T-helper 9 cell (primary cell): ENCODE measurements at regions not wholly inside any gene's neighbourhood (a gene's known extent, or its start where the extent isn't known, plus 50 kb on each side); places are given as distances from the start of the nearest gene placed in this dataset.
"Not testable (repeated sequence)": the region's sequence is repeated elsewhere in the genome, so short reads cannot be mapped to it uniquely, and the experiment has no call there.

Experiments
- DNase-seq: peaks from one replicate; pipeline ENCODE4 v3.0.0-alpha.2; 2020

DNA sequence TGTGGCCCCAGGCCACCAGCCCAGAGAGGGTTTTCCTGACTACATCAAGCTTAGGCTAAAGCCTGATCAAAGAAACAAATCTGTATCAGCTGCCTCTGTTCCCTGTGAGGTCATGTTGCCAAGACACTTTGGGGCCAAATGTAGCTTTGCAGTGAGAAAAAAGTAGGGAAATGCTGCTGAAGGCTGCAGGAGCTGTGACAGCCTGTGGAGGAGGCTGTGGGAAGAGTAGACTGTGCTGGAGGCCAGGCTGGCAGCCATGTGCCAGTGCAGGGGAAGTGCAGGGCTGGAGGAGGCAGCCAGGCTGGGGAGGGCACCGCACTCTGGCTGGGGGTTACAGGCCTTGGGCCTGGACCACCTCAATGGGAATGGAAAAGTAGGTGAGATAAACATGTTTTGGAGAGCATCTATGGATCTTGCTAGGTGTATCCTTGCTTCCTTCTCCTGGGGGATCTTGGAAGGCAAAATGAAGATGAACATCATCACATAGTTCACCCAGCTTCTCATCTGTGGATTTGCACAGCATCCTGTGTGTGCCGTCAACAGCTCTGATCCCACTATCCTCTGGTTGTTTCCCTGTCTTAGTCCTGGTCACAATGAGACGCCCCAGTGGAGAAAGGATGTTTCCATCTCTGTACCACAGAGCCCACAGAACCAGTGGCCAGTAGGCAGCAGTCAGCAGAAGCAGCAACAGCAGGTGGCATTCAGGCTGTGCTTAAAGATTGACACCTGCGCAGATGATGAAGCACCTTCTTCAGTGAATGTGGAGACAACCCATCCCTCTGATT, 103.8 kb upstream of the COPS8 start:
- no peak for DNase-seq

DNA sequence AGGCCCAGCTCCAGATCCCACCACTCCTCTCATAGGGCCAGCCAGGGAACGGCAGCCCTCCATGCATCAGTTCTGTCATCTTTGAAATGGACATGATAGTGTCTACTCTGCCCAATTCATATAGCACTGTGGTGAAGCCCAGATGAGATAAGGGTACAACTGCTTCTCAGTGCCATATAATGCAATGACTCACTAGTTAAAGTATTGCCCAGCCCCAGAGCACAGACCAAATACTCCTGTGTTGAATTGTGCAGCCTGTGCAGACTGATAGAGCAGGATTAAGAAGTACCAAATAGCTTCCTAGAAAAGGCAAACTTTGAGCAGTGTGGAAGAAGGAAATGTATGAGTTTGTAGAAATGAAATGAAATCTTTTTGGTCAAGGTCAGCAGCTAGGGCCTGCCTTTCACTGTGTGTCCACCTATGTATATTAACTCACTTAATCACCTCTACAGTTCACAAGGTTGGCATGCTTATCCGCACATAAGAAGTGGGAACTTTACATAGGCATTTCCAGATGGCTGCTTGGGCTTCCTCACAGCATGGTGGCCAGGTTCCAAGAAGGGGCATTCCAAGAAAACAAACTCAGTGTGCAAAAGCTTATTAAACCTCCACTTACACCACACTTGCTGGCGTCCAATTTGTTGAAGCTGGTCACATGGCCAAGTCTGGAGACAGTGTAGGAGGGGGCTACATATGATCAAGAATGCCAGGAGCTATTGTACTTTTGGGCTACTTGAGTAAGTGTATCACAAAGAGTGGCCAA, 102.8 kb upstream of the COPS8 start:
- DNase-seq, result no peak

DNA sequence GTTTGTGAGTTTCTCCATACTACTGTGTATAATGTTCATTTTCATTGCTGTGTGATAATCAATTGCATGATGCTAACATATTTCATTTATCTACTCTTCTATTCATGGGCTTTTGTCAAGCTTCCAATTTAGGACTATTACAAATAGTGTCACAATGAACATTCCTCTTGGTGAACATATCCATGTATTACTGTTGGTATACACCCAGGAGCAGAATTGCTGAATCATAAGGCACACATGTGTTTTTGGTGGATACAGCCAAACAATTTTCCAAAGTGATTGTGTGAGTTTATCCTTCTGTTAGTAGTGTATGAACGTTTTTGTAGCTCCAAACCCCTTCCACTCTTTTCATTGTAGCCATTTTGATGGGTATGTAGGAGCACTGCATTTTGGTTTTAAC, 101.6 kb upstream of the COPS8 start:
- DNase-seq, result no peak

DNA sequence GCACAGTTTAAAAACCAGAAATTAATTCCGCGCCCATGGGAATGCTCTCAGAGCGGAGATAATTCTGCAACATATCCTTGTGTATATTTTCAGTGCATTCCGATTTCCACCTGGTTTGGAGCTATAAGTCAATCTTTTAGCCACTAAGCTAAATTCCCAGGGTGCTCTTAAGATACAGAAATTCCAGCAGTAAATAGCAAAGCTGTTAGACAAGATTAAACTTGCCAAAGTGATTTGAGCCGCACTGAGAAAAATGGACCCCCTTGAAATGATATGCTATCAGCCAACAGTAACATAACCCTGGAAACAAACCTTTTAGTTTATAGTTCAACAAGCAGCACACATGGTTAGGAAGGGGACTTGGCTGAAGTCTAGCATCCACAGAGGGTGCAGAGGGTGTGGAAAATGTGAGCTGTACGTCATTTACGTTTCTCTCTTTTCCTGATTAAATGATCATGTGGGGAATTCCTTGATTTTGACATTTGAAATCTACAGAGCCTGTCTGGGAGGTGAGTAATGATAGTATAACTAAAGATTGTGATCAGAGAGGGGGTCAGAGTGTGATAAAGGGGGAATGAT, 99.8 kb upstream of the COPS8 start:
- no peak for DNase-seq

DNA sequence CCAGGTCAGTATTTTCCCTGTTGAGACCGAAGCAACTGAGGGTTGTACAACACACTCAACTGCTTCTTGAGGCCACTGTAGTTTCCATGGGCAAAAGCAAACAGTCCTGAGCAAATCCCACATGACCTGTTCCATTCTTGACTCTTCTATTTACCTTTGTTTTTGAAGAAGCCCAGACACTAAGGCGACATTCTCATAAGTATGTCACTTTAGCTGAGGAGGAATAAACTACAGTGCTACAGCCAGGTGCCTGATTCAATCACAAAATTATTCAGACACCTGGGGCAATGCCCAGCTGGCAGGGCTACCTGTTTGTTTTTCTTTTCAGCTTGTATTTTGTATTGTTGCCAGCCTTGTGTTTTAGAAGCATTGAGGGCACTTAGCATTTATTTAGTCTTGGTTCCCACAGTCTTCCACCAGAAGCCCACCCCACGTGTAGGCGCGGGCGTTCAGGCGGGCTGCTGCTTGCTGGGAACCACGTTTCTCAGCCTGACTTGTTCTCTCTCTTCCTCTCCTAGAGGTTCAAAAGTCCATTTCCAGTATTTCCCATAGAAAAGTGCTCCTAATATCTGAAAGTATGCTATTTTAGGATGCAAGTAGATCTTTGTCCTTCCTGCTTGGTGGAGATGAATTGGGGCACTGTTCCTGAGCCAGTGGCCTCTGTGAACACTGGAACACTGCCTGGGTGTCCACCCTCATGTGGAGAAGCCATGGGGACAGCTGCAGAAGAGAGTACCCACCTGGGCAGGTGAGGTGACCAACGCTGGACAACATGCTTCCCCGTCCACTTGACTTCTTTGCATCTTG, 99.0 kb upstream of the COPS8 start:
- DNase-seq, result no peak

DNA sequence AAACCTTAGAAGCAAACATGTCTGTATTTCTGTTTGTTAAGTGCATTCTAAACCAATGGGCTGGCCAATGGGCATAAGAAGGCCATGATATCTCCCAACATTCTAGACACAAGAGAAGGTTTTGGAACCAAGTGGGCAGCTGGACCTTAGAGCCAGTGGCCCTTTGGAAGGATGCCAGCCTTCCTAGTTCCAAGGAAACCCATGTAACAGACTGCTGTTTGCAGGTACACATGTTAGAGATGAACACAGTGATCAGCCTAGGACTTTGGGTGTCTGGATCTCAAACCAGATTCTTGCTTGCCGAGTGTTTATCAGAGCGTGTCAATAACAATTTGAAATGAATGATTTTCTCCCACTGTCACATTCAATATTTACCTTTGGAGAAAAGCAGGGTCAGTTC, 97.5 kb upstream of the COPS8 start:
- DNase-seq, result no peak

DNA sequence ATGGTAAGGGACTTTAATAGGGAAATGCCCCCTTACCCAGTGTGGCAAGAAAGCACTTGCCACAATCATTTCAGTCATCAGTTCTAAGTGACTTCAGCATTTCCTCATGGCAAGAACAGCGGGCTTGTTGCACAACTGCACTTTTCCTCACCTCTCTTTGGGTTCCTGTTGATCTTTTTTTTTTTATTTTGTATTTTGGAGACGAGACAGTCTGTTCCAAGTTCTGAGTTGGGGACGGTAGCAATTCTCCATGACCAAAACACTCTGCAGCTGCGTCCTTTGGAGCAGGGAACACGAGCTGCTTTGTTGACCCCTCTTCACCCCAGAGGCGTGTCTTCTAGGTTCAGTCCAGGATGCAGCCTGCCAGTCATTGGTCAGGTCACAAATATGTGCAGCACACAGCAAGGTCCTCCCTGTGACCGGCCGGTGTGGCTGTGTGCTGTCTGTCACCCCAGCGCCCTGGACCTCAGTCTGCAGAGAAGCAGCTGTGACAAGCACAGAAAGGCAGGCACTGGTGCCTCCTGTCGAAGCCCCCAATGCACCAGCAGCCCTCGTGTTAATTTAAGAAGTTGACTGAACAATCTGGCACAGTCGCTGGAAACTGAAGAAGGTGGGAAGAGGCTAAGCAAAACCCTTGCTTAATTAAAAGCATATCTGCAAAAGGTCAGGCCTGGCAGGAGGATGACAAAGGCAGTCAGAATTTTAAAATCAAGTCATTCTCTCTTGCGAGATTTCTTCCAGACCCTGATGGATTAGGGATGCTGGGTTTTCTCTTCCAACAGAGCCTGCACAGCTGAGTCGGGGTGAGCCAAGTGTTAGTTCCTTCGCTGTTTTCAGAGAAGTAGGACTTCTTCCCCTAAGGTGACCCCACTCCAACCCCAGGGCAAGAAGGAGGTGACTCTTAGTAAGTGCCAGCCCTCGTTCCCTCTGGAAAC, 96.7 kb upstream of the COPS8 start:
- no peak for DNase-seq

DNA sequence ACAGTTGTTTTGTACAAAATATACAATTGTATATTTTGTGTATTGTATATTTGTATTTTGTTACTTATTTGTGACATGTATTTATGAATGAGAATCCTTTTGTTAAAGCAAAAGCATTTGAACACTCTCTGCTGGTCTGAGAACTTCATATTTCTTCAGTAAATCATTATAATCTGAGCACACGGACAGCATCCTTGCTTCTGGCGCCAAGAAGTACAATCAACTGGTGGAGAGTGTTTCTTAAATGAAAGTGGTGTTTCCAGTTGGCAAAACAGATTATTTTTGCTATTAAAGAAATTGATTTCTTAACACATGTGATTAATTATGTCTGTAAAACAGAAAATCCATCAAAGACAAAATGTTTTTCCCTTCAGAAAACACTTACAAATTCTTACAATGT, 95.1 kb upstream of the COPS8 start:
- no peak for DNase-seq

DNA sequence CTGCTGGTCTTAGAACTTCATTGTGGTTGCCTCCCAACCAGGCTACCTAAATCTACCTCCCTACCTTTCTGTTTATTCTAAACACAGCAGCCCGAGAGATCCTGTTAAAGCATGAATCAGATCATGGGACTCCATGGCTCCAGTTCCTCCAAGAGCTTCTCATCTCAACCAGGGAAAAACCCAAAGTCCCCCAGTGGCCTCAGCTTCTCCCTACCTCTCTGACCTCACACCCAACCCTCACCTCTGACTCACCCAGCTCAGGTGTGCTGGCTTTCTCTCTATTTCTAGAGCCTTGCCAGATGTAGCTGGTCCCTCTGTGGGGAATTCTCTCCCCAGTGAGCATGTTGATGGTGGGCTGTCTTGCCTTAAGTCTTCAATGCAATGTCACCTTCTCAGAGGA, 93.8 kb upstream of the COPS8 start:
- DNase-seq, result no peak

DNA sequence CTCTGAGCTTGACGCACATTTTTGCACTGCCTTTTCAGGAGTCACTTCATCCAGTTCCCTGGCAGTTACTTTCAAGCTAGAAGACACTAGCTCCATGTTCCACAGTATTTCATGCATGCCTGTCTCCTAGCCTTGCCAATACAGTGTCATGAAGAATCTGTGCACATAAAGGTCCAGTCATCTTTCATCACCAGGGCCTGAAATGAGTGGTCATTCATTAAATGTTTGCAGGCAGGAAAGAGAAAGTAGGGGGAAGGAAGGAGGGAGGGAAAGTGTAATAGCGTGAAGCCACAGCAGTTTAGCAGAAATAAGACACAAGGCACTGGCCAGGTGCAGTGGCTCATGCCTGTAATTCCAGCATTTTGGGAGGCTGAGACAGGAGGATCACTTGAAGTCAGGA, 92.4 kb upstream of the COPS8 start:
- no peak for DNase-seq

DNA sequence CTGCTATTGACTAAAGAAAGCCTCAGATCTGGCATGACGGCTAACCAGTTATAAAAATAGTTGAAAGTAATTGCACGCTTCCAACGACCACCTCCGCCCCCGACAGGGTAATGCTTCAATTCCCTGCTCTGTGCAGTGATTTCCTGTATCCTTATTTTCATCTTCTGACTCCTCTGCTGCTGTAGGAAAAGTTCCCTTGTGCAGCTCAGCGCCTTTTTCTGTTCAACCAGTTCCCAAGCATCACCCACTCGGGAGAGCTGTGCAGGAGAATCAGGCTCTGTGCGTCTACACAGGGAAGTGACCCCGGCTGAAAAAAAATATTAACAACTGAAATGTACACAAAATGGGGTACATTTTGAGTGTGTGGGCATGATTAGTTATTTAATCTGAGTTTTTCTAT, 91.3 kb upstream of the COPS8 start:
- DNase-seq, result no peak

DNA sequence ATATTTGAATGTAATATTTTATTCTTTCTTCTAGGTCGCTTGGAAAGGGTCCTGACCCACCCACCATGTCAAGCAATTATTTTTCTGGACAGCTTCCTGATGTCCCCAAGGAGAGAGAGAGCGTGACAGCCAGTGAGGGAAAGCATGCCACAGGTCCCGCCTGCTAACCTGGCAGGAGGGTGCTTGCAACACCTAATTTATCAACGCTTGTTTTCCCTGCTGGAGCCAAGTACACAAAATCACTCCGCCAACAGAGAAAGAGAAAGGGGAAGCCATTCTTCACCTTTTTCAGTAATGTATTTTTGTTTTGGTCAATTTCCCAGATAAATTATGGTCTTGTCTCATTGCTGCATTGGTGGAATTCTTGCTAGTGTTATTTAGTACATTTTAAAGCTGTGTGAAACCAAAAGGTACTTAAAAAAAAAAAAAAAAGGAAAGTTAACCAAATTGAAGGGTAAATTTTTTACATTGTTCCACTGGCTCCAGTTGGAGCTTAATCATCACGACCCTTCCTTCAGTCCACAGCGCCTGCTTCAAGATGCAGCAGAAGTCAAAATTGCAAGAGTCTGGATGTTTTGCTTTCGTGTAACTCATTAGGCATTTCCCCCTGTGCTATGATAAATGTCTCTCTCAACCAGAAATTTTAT, 88.5 kb upstream of the COPS8 start:
- no peak for DNase-seq

DNA sequence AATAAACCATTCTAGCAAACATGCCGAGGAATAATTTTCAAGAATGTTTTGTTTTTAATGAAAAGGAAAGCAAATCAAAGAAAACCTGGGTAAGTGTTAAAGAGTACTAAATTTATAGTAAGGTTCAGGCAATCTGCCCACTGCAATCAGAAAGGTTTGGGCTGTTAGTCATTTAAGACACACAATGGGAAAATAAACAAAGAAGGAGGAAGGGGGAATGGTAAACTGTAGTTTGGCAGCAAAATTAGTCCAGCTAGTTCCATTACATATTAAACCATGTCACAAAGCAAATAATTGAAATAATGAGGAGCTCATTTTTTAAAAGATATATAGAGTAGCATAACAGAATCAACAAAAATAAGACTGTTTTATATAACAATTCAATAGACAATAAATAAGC, 87.5 kb upstream of the COPS8 start:
- DNase-seq, result no peak

DNA sequence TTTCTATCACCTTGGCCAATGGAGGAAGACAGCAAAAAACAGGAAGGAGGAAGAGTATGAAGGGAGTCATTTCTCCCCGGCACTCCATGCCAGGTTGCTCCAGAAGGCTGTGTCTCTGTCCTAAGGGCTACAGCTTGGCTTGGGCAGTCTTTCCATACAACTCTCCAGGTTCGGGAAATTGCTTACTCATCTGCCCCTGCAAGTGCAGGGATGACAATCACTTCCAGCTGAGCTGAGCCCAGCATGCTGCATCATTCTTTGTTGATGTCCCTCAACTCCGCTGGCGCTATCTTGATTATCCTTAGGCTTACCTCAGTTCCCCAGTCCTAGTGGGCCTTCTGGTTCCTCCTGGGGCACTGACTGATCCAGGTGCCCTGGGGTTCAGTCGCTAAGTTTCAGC, 86.9 kb upstream of the COPS8 start:
- no peak for DNase-seq

DNA sequence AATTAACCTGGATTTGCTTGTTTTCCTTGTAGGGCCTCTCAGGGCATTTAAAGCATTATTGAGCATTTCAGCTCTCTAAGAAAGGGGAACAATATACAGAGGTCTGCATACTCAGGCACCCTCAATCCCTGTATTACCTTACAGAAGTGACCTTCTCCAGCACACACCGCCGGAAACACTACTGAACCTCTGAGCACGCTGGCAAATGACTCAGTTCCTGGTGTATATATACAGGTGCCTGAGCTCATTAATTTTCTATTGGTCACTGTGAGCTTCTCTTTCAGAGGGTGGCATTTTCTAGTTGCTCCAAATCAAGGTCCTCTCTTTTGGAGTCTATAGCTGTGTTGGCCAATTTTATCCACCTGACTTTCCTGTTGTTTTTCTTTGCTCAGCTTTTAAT, 85.2 kb upstream of the COPS8 start:
- DNase-seq, result no peak

DNA sequence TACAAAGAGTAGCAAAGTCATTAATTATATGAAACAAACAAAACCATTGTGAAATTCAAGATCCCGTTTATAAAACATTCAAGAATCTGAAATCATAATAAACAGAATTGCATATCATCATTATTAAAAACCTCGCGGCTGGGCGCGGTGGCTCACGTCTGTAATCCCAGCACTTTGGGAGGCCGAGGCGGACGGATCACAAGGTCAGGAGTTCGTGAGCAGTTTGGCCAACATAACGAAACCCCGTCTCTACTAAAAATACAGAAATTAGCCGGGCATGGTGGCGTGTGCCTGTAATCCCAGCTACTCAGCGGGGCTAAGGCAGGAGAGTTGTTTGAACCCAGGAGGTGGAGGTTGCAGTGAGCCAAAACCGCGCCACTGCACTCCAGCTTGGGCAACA, 80.3 kb upstream of the COPS8 start:
- DNase-seq, result not testable (repeated sequence)

DNA sequence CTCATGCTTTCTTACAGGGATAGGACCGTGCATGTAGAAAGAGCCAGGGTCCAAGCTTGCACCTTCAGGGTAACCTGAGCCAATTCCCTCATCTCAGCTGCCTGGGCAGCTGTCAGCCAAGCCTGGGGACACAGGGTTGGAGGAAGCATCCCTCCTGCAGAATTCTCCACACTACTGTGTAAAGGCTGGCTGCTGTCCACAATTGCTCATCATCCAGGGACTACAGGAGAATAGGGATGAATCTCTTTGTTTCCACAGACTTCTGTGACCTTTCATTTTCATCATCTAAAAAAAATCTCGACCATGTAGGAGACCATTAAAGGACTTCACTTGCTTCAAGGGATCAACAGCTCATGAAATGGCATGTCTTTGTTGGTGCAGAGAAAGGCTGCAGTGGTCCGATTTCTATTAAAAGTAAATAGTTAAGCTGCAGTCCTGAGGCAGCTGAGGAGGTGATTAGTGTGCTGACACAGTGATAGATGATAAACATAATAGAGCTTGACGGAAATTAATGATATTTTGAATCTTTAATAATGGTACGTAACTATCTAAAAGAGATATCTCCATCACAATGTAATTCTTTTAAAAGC, 74.4 kb upstream of the COPS8 start:
- no peak for DNase-seq

DNA sequence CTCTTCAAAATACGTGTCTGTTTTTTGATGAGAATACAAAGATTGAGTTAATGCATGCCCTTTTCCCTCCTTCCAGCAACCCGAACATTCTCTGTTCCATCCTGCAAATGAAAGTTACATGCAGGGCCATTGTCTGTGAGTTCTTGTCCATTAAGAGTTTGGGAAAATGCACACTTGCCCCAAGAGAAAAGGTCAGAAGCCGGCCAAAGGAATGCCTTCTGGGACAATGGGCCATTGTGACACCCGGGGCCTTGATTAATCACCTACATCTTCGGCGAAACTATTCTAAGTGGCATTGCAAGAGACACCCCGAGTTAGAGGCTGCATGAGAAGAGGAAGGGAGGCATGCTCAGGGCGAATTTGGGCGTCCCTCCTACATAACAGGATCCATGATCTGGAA, 73.7 kb upstream of the COPS8 start:
- DNase-seq, result no peak

DNA sequence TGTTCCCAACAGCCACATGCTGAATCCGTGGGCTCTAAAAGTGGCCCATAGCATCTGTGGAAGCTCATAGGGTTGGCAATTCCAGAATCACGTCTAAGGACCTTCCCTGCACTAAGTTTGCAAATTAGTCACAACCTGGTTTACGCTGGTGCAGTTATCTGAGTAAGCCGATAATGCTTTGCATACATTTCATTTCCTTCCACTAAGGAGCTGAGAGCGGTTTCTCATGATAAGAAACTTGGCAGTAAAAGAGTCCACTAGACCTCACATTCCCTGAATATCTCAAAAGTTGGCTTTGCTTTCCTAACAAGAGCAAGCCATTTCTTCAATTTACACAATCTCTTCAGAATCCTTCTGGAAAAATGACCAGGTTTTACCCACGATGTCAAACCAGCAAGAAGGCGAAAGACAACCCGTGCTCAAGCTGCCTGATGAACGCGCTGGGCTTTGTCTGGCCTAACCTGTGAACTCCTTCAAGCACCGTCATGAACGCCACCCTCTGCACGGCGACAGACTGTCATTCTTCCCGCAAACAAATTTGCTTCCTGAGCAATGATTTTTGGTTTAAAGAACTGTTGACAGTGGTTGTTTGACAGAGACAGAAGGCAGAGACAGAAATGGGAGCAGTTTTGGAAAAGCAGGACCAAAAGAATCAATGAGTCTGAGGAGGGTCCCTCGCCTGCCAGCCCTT, 73.0 kb upstream of the COPS8 start:
- DNase-seq, result no peak

DNA sequence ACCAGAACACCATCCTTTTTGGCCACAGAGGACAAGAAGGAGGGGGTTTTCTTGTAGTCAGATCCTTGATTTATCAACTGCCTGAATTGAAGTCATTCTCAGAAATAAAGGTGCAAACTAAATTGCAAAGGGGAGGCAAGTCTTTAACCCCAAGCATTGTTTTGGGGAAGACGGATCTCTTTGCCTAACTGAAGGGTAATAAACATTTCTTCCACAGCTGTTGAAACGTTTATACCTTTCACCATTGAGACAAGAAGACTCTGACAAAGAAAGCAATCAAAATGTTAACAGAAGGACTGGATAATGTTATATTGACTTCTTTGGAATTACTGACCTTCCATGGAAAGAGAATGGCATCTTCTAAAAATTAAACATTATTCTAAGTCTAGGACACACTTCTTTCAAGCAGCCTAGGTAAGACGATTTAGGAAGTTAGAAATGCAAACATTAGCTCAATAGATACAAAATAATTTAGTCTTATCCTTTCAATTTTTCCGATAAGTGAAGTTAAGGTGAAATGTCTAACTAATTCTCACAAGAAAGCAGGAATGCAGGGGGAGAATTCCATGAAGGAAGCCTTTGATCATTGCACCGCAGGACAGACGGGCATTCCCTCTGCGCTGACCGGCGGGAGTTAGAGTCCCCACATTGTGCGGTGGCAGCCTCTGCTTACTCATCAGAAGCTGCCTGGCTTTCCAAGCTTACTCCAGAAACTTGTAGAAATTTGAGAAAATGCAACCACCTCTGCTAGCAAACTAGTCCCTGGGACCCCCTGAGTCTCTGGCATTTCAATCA, 69.4 kb upstream of the COPS8 start:
- DNase-seq, result no peak
